Middle frontal gyrus (tissue), 1 donor: ENCODE measurements at regions not wholly inside any gene's neighbourhood (a gene's known extent, or its start where the extent isn't known, plus 50 kb on each side); places are given as distances from the start of the nearest gene placed in this dataset.

Experiments used
- DNase-seq: peaks from one replicate; pipeline ENCODE4 v3.0.0-alpha.2; 2015; ENCODE audit warnings: low spot score; ENCODE audit errors: extremely low spot score

DNA sequence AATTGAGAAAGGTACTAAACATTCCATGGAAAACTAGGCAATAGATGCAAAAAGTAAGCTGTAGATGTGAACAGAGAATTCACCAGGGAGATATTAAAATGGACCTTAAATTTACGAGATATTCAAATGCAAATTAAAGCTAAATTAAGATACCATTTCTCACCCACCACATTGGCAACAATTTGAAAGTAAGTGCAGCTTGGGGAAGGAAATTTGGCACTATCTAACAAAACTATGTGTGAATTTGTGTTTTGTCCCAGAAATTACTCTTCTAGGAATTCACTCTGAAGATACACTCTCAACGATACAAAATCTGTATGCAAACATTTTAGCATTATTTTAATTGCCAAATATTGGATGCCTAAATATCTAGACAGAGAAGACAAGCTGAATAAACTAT is 178.2 kb upstream of the SORCS1 start:
- DNase-seq = peak; percentile 5

GRCh38 chr10:107341281-107341680 is 176.8 kb upstream of the SORCS1 start:
- no peak for DNase-seq

- no peak for DNase-seq
These were observed 175.8 kb upstream of the SORCS1 start for GRCh38 chr10:107340326-107340725.

- DNase-seq = no peak
These were observed 171.6 kb upstream of the SORCS1 start for GRCh38 chr10:107336061-107336460.

DNA sequence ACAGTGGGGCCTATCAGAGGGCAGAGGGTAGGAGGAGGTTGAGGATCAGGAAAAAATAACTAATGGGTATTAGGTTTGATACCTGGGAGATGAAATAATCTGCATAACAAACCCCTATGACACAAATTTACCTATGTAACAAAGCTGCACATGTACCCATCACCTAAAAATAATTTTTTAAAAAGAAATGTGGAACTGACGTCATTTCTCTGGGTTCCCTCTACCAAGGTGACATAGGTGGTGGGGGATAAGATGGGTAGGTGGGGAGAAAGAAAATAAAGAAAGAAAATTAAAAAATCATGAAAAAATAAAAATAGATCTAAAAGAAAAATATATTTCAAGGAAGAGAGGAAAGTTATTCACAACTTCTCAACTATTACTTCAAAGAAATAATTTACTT is 153.1 kb upstream of the SORCS1 start:
- no peak for DNase-seq

DNA sequence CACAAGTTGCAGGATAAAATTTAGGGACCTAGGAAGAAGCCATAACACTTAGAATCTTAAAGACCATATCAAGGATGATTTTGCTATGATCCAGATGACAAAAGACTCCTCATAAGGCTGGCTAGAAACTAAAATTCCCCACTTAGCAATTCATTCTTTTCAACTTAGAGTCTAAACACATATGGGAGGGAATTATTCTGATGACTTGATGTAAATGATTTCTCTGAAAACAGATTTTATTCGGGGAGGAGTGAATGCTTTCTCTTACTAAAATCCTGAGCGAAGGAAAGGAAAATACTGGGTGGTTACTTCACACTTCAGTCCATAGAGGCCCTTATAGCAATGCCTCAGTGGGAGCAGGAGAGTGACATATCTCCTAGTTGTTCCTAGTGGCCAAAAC is 138.7 kb upstream of the SORCS1 start:
- no peak for DNase-seq

- DNase-seq = no peak
These were observed 135.1 kb upstream of the SORCS1 start for GRCh38 chr10:107299606-107300005.

GRCh38 chr10:107284187-107284586 is 119.7 kb upstream of the SORCS1 start:
- DNase-seq = no peak

GRCh38 chr10:107280293-107280692 is 115.8 kb upstream of the SORCS1 start:
- DNase-seq = no peak

GRCh38 chr10:107277591-107277990 is 113.1 kb upstream of the SORCS1 start:
- DNase-seq = no peak

- DNase-seq = no peak
These were observed 111.3 kb upstream of the SORCS1 start for GRCh38 chr10:107275806-107276205.

- DNase-seq = no peak
These were observed 105.1 kb upstream of the SORCS1 start for GRCh38 chr10:107269626-107270025.

DNA sequence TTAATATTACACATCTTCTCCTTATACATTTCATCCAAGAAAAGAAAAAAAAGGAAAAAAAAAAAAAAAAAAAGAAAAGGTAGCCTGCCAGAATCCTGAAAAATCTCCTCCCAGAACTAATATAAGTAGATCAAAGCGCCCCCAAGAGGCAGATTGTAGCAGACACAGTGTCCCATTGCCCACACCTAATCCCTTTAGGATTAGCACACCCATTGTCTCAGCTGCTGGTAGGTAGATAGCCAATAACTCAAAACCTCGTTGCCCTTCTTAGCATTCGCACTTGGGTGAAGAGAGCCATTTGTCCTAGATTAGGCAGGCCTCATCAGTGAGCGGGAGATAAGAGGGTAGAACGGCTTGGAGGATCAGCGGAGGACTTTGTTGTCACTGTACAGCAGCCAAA is 100.2 kb upstream of the SORCS1 start:
- DNase-seq = no peak

DNA sequence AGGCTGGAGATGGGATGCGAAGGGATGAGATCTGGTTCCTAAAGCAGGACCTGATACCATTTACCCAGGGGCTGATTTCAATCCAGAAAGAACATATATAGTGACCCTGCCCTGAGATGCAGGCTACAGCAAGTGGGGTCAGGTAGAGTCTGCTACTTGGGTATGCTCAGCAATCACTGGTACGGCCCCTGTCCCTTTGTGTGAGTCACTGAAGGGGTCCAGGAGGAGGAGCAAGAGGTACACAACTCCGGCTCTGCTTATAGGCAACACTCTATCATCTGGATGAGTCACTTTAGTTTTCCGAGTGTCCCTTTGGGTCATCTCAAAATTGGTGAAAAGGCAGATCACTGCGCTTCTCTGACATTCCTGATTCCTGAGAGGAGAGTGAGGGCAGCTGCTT is 79.6 kb upstream of the SORCS1 start:
- no peak for DNase-seq

GRCh38 chr10:107238275-107238674 is 73.8 kb upstream of the SORCS1 start:
- DNase-seq = no peak

- DNase-seq = no peak
These were observed 67.5 kb upstream of the SORCS1 start for GRCh38 chr10:107232013-107232412.

DNA sequence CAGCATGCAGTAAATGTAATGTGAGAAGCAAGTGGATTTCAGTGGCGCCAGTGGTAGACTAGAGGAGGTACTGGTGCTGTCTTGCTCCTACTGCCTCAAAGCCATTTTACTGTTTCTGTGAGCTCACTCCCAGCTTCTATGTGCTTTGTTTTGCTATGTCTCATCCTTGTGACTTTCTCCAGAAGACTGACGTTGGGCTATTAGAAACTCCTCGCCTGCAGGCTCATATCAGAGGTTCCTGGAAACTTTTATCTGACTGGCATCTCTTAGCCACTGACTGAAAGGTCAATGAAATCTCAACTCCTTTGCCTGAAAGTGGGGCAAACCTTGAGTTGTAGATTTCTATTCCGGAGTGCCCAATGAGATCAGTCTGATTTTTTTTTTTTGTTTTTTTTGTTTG is 66.4 kb upstream of the SORCS1 start:
- no peak for DNase-seq

GRCh38 chr10:107215681-107216080 is 51.2 kb upstream of the SORCS1 start:
- DNase-seq = no peak
